ENCODE measurements at regions not wholly inside any gene's neighbourhood (a gene's known extent, or its start where the extent isn't known, plus 50 kb on each side); places are given as distances from the start of the nearest gene placed in this dataset.

- TF ChIP-seq CTCF (IDR thresholded peaks at IDR 0.05; ENCODE audit: insufficient read depth, low read depth, low read length) (no peak), EZH2 (IDR thresholded peaks at IDR 0.05; ENCODE audit: insufficient read depth, low read length) (no peak)
Observed at GRCh38 chr2:175815537-175815936, 186.5 kb downstream of the LNPK start.
